Brain microvascular endothelial cell (primary cell): ENCODE measurements at regions not wholly inside any gene's neighbourhood (a gene's known extent, or its start where the extent isn't known, plus 50 kb on each side); places are given as distances from the start of the nearest gene placed in this dataset.

ENCODE experiments used
- DNase-seq: peaks from one replicate; pipeline ENCODE4 v3.0.0-alpha.2; 2020
- H3K27ac ChIP-seq: fragments of 250-450 bp; sonication (Bioruptor Pico); 2 replicates; pipeline ENCODE4 v1.5.1; 2020; ENCODE audit warnings: mild to moderate bottlenecking, moderate library complexity
- H3K27me3 ChIP-seq: fragments of 250-450 bp; sonication (Bioruptor Pico); replicated peaks from 2 replicates; pipeline ENCODE4 v1.5.1; 2020; ENCODE audit warnings: mild to moderate bottlenecking
- H3K36me3 ChIP-seq: fragments of 250-450 bp; sonication (Bioruptor Pico); replicated peaks from 2 replicates; pipeline ENCODE4 v1.5.1; 2020; ENCODE audit warnings: mild to moderate bottlenecking
- H3K4me3 ChIP-seq: 2 replicates; pipeline ENCODE4 v1.5.1; 2011; ENCODE audit warnings: low read depth, mild to moderate bottlenecking, control low read depth, low read length, moderate library complexity
- CTCF ChIP-seq: IDR thresholded peaks from 2 replicates; pipeline ENCODE4 v1.5.1; 2011; ENCODE audit warnings: low read depth, mild to moderate bottlenecking, moderate library complexity, low read length, control low read depth, inconsistent platforms; ENCODE audit errors: missing control alignments
- in situ Hi-C: cut with HindIII; loops from 2 replicates; pipeline ENCODE4 v1.10.0; 2017; ENCODE audit warnings: low sequenced_read_pairs, low pct_ligation_motif_present

DNA sequence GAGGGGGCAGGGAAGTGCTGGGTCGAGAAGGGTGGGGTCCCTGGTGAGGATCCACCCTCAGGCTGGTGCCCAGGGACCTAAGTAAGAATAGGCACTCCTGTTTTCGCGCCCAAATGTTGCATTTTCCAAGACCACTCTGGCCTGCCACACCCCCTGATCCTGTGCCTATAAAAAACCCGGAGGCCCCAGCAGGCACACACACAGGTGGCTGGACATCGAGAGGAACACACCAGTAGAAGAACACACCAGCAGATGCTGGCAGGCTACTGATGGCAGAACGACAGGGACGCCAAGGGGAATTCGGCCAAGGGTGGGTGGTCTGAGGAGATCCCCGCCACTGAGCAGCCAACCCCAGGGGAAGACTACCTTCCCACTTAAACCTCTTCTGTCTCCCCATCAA lies 633.9 kb upstream of the POT1 start:
- H3K27me3 ChIP-seq = no peaks in the 10 kb centered on the region
- DNase-seq = no peak
- H3K4me3 ChIP-seq = peak overlapping the region; percentile 24
- H3K27ac ChIP-seq = no peak overlapping the region
- no peak for TF ChIP-seq CTCF
- H3K36me3 ChIP-seq = no peaks in the 10 kb centered on the region
- in situ Hi-C loops = no loop called here

- Histone ChIP-seq H3K4me3 (no peak overlapping the region), H3K36me3 (no peaks in the 10 kb centered on the region), H3K27ac (no peak overlapping the region), H3K27me3 (no peaks in the 10 kb centered on the region)
- in situ Hi-C loops = no loop called here
- DNase-seq = no peak
- TF ChIP-seq CTCF = no peak
Observed at GRCh38 chr7:125561006-125561405, 631.4 kb upstream of the POT1 start.

- Histone ChIP-seq H3K4me3 (no peak overlapping the region), H3K27ac (no peak overlapping the region), H3K36me3 (no peaks in the 10 kb centered on the region), H3K27me3 (no peaks in the 10 kb centered on the region)
- in situ Hi-C loops = no loop called here
- TF ChIP-seq CTCF = no peak
- DNase-seq = no peak
Observed at GRCh38 chr7:125559921-125560320, 630.3 kb upstream of the POT1 start.

- in situ Hi-C loops = no loop called here
- no peak overlapping the region for H3K4me3 ChIP-seq
- TF ChIP-seq CTCF = no peak
- H3K27ac ChIP-seq = no peak overlapping the region
- H3K36me3 ChIP-seq = no peaks in the 10 kb centered on the region
- H3K27me3 ChIP-seq = no peaks in the 10 kb centered on the region
- DNase-seq = no peak
Observed at GRCh38 chr7:125555916-125556315, 626.3 kb upstream of the POT1 start.

- no peak overlapping the region for H3K27ac ChIP-seq
- H3K27me3 ChIP-seq = no peaks in the 10 kb centered on the region
- TF ChIP-seq CTCF = no peak
- H3K4me3 ChIP-seq = no peak overlapping the region
- DNase-seq = no peak
- in situ Hi-C loops = no loop called here
- no peaks in the 10 kb centered on the region for H3K36me3 ChIP-seq
Observed at GRCh38 chr7:125551008-125551407, 621.4 kb upstream of the POT1 start.

GRCh38 chr7:125547505-125547904 lies 617.9 kb upstream of the POT1 start:
- Histone ChIP-seq H3K27me3 (no peaks in the 10 kb centered on the region), H3K27ac (no peak overlapping the region), H3K4me3 (no peak overlapping the region), H3K36me3 (no peaks in the 10 kb centered on the region)
- DNase-seq = no peak
- in situ Hi-C loops = no loop called here
- TF ChIP-seq CTCF = no peak
